Neural cell (in vitro differentiated cells): ENCODE measurements at regions not wholly inside any gene's neighbourhood (a gene's known extent, or its start where the extent isn't known, plus 50 kb on each side); places are given as distances from the start of the nearest gene placed in this dataset.

Source experiments
- H2AFZ ChIP-seq: fragments of 200-600, 300-800 bp; sonication (generic), shearing (Covaris generic); 2 replicates; pipeline ENCODE4 v1.6.0; 2014; ENCODE audit warnings: low read depth, mild to moderate bottlenecking, antibody characterized with exemption, low read length, moderate library complexity
- H3F3A ChIP-seq: fragments of 200-600 bp; shearing (Covaris generic); 2 replicates; pipeline ENCODE4 v1.6.1; 2016; ENCODE audit warnings: mild to moderate bottlenecking, moderate library complexity, mixed read lengths, antibody characterized with exemption, low read length; ENCODE audit not compliant: insufficient read depth, poor library complexity, severe bottlenecking
- H3K27ac ChIP-seq: fragments of 200-600, 300-800 bp; sonication (generic), shearing (Covaris generic); 2 replicates; pipeline ENCODE4 v1.5.1; 2014; ENCODE audit warnings: mild to moderate bottlenecking, low read length, moderate library complexity
- H3K27me3 ChIP-seq: fragments of 300-800, 200-600 bp; sonication (generic), shearing (Covaris generic); 2 replicates; pipeline ENCODE4 v1.6.0; 2014; ENCODE audit warnings: mild to moderate bottlenecking, low read depth, low read length, moderate library complexity; ENCODE audit not compliant: insufficient read depth
- H3K36me3 ChIP-seq: fragments of 300-800, 200-600 bp; sonication (generic), shearing (Covaris generic); 2 replicates; pipeline ENCODE4 v1.5.1; 2014; ENCODE audit warnings: mild to moderate bottlenecking, antibody characterized with exemption, low read length, moderate library complexity; ENCODE audit not compliant: insufficient read depth
- H3K4me2 ChIP-seq: fragments of 300-800, 200-600 bp; sonication (generic), shearing (Covaris generic); 2 replicates; pipeline ENCODE4 v1.6.0; 2014; ENCODE audit warnings: mild to moderate bottlenecking, low read length
- H3K4me3 ChIP-seq: fragments of 300-800, 200-600 bp; sonication (generic), shearing (Covaris generic); 2 replicates; pipeline ENCODE4 v1.5.1; 2014; ENCODE audit warnings: mild to moderate bottlenecking, low read length, moderate library complexity
- H3K79me2 ChIP-seq: fragments of 200-600 bp; shearing (Covaris generic); replicated peaks from 2 replicates; pipeline ENCODE4 v1.6.0; 2014; ENCODE audit warnings: mild to moderate bottlenecking, low read length, moderate library complexity; ENCODE audit not compliant: insufficient read depth
- H3K9ac ChIP-seq: fragments of 300-800, 200-600 bp; sonication (generic), shearing (Covaris generic); 2 replicates; pipeline ENCODE4 v1.6.1; 2016; ENCODE audit warnings: mild to moderate bottlenecking, low read length, mixed read lengths
- H3K9me2 ChIP-seq: fragments of 200-600 bp; shearing (Covaris generic); 2 replicates; pipeline ENCODE4 v1.6.1; 2016; ENCODE audit warnings: mild to moderate bottlenecking, low read length, mixed read lengths; ENCODE audit not compliant: insufficient read depth
- H3K9me3 ChIP-seq: fragments of 200-600, 300-800 bp; sonication (generic), shearing (Covaris generic); 2 replicates; pipeline ENCODE4 v1.6.1; 2016; ENCODE audit warnings: mild to moderate bottlenecking, mixed run types, low read length, moderate library complexity, mixed read lengths
- H4K20me1 ChIP-seq: fragments of 200-600 bp; shearing (Covaris generic); 2 replicates; pipeline ENCODE4 v1.6.1; 2016; ENCODE audit warnings: mild to moderate bottlenecking, mixed run types; ENCODE audit not compliant: insufficient read depth
- CTCF ChIP-seq: fragments of 450-650 bp; IDR thresholded peaks from 2 replicates; pipeline ENCODE4 v1.5.1; 2014; ENCODE audit warnings: antibody characterized with exemption, mild to moderate bottlenecking, moderate library complexity; ENCODE audit not compliant: poor library complexity, severe bottlenecking
- EP300 ChIP-seq: fragments of 450-650 bp; conservative IDR thresholded peaks from 2 replicates; pipeline ENCODE4 v1.6.1; 2014; ENCODE audit warnings: antibody characterized with exemption, mild to moderate bottlenecking, moderate library complexity; ENCODE audit not compliant: poor library complexity, severe bottlenecking
- MXI1 ChIP-seq: fragments of 450-650 bp; conservative IDR thresholded peaks from 2 replicates; pipeline ENCODE4 v1.6.1; 2014; ENCODE audit warnings: antibody characterized with exemption, mild to moderate bottlenecking; ENCODE audit not compliant: poor library complexity, severe bottlenecking
- POLR2AphosphoS5 ChIP-seq: IDR thresholded peaks from 2 replicates; pipeline ENCODE4 v1.6.1; 2012
- RAD21 ChIP-seq: fragments of 450-650 bp; conservative IDR thresholded peaks from 2 replicates; pipeline ENCODE4 v1.6.1; 2014; ENCODE audit warnings: antibody characterized with exemption, mild to moderate bottlenecking, moderate library complexity
- REST ChIP-seq: IDR thresholded peaks from 2 replicates; pipeline ENCODE4 v1.6.1; 2012; ENCODE audit warnings: borderline replicate concordance
- TAF1 ChIP-seq: IDR thresholded peaks from 2 replicates; pipeline ENCODE4 v1.6.1; 2012; ENCODE audit warnings: low read depth

- TF ChIP-seq MXI1 (no peak), EP300 (no peak)
- Histone ChIP-seq H4K20me1 (no peaks in the 10 kb centered on the region), H3K27ac (no peak overlapping the region), H3K4me3 (no peak overlapping the region), H2AFZ (no peak overlapping the region), H3K9me3 (no peaks in the 10 kb centered on the region), H3F3A (no peaks in the 10 kb centered on the region), H3K9ac (no peak overlapping the region), H3K36me3 (no peaks in the 10 kb centered on the region), H3K4me2 (peak overlapping the region; percentile 13), H3K9me2 (no peaks in the 10 kb centered on the region), H3K79me2 (no peaks in the 10 kb centered on the region), H3K27me3 (no peaks in the 10 kb centered on the region)
These were observed 103.0 kb downstream of the OLIG3 start for GRCh38 chr6:137391061-137391814.

GRCh38 chr6:137390334-137390733 is 103.9 kb downstream of the OLIG3 start:
- Histone ChIP-seq H2AFZ (no peak overlapping the region), H3K36me3 (no peaks in the 10 kb centered on the region), H3K4me3 (peak overlapping the region; percentile 25), H3K27me3 (no peaks in the 10 kb centered on the region), H3K27ac (no peak overlapping the region), H3K9ac (no peak overlapping the region), H3K79me2 (no peaks in the 10 kb centered on the region), H3K4me2 (peak overlapping the region; percentile 23), H3K9me2 (no peaks in the 10 kb centered on the region), H3K9me3 (no peaks in the 10 kb centered on the region), H3F3A (no peaks in the 10 kb centered on the region), H4K20me1 (no peaks in the 10 kb centered on the region)
- TF ChIP-seq REST (peak; percentile 94), CTCF (no peak), MXI1 (no peak), POLR2AphosphoS5 (peak; percentile 98), RAD21 (peak; percentile 18), EP300 (peak; percentile 97)

- no peak overlapping the region for H3K27ac ChIP-seq
- no peak overlapping the region for H3K4me3 ChIP-seq
- H3K9me2 ChIP-seq, result no peaks in the 10 kb centered on the region
- H3K9ac ChIP-seq, result no peak overlapping the region
- H3K36me3 ChIP-seq, result no peaks in the 10 kb centered on the region
- no peak overlapping the region for H2AFZ ChIP-seq
- H3K9me3 ChIP-seq, result no peaks in the 10 kb centered on the region
- TF ChIP-seq RAD21, result no peak
- TF ChIP-seq POLR2AphosphoS5, result no peak
- no peak for TF ChIP-seq TAF1
- no peaks in the 10 kb centered on the region for H3K79me2 ChIP-seq
- H3F3A ChIP-seq, result no peaks in the 10 kb centered on the region
- no peaks in the 10 kb centered on the region for H4K20me1 ChIP-seq
- no peaks in the 10 kb centered on the region for H3K27me3 ChIP-seq
- no peak overlapping the region for H3K4me2 ChIP-seq
These were observed 105.0 kb downstream of the OLIG3 start for GRCh38 chr6:137389150-137389704.
